Right kidney (tissue), 1 donor: ENCODE measurements at regions not wholly inside any gene's neighbourhood (a gene's known extent, or its start where the extent isn't known, plus 50 kb on each side); places are given as distances from the start of the nearest gene placed in this dataset.
"Not testable (repeated sequence)": the region's sequence is repeated elsewhere in the genome, so short reads cannot be mapped to it uniquely, and the experiment has no call there.

Experiments used
- DNase-seq: peaks from one replicate; pipeline ENCODE4 v3.0.0-alpha.2; 2016

GRCh38 chr7:156028521-156028920, 216.3 kb upstream of the SHH start:
- DNase-seq = no peak

GRCh38 chr7:156027821-156028220, 215.6 kb upstream of the SHH start:
- DNase-seq = no peak

DNA sequence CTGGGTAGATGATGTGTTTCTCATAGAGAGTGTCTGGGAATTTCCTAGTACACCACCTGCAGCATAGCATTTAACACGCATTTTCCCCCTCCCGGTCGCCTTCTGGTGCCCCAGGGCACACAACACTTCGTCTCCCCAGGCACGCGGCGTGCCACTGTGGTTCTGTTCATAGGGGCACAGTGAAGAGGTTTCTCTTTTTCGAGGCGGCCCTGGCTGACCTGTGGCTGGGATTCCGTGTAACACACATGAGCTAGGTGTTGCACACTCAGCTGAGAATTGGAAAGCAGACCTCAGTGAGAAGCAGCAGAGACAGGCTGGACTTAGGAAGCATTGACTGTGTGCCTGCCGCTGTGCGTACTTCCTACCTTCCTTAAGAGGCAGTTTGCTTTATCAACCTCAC, 214.3 kb upstream of the SHH start:
- DNase-seq = no peak

DNA sequence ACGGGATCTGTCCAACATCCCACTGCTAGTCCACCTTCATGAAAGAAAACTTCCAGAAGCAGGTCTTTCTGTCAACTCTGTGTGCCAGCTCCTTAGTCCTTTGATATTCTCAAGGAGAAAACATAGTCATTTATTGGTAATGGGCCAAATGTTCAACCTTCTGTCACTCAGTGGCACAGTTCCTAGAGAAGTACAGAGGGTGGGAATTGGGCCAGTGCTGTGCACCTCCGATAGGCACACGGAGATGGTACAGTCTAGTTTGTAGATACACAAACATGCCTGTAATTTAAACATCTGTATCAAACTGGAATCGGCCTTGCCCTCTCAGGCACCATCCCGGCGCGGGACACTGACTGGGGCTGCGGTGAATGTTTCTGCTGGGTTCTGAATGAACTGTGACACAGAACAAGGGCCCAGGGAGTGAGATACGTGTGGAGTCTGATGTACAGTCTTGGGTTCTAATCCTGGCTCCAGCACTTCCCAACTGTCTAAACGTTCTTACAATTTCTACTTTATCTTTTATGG, 213.9 kb upstream of the SHH start:
- DNase-seq = no peak

GRCh38 chr7:156025675-156026074, 213.4 kb upstream of the SHH start:
- no peak for DNase-seq

GRCh38 chr7:156024201-156024600, 211.9 kb upstream of the SHH start:
- no peak for DNase-seq

DNA sequence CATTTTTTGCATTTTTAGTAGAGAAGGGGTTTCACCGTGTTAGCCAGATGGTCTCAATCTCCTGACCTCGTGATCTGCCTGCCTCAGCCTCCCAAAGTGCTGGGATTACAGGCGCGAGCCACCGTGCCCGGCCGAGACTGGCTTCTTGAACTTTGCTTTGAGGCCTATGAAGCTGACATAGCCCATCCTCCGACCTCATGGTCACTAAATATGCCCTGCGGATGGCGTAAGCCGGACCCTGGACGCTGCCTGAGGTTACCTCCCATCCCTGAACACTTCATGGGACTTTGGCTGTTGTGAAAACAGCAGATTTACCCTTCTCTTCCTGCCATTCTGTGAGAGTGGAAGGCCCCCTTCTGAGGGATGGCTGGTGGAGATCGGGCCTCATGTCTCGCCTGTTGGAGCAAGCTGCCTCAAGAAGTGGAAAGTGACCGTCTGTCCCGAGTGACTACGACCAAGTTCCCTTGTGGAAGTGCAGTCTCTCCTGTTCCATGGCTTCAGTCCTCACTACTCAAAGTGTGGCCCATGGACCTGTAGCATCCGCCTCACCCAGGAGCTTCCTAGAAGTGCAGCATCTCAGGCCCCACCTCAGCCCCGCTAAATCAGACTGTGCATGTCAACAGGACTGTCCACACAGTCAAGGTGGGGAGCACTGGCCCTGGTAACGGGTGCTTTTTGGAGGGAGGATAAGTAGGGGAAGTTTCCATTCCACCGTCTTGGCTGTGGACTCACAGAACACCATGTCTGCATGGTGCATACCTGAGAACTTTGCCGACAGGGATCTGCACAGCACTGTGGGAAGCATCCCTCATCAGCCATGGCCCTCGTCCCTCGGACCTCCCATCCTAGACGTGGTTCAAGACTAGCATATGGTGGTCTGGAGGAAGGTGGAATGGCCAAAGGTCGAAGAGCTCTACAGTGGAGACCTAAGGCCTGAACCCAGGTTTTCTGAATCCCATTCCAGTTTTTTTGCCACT, 210.5 kb upstream of the SHH start:
- DNase-seq = no peak

DNA sequence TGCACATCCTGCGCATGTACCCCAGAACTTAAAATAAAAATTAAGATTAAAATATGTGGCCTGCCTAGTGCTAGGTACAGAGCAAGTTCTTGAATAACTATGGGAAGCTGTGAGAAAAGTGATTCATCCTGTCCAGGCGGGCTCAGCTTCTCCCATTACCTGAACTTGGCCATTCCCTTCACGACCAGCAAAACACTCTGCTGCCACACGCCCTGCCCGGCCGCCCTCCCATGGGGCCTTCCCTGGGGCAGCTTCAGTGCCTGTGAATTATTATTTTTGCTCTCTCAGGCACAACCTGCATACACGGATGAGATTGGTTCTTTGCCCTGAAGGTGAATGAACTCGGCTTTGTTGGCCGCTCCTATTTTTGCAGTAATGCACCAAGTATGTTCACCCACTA, 209.2 kb upstream of the SHH start:
- no peak for DNase-seq

DNA sequence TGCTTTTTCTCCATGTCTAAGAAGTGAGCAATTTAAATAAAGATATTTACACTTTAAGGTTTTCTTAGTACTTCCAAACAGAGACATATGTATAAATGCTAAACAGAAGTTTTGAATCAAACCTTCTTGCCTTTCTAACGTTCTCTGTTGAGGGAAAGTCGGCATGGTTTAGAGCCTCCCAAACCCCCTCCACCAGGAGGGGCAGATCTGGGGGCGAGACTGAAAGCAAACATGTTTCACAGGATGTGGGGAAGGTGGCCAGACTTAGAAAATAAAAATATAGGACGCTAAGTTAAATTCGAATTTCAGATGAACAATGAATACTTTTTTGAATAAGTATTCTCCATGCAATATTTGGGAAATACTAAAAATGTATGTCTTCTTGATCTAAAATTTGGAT, 208.3 kb upstream of the SHH start:
- no peak for DNase-seq

GRCh38 chr7:156019776-156020565, 207.7 kb upstream of the SHH start:
- no peak for DNase-seq

GRCh38 chr7:156019308-156019707, 207.0 kb upstream of the SHH start:
- DNase-seq = no peak

GRCh38 chr7:156017916-156018700, 205.8 kb upstream of the SHH start:
- DNase-seq = no peak

- DNase-seq = no peak
Observed at GRCh38 chr7:156017431-156017830, 205.2 kb upstream of the SHH start.

DNA sequence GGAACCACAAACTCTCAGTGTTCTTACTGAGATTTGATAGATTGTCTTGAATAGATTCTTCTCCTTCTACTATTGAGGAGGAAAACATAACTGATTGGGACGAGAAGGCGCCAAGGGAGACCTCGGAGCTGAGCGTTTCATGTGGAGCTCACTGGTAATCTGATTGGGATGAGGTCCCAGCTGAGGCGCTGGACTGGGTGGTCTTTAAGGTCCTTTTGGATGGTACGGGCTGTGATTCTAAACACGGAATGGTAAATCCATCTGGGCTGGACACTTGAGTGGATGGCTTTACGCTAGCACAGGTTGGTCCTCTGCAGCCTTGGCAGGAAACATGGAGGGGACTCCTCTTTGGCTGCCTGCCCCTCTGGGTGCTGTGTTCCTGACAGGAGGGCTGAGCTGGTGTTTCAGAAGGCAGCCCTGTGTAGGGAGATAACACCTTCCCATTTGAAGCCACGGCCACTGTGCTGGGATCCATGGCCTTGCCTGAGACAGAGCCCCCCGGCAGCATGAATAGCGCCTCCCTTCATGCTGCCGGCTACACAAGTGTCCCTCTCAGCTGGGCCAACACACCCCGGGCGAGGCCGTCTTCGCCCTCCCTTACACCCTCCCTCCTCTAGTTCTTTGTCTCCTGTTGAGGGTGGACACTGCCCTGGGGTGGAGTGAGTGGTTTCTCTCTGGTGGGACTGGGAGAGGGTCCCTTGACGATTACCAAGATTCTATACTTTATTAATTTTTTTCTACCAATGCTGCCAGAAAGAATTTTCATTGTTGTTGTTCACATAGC, 203.2 kb upstream of the SHH start:
- DNase-seq = no peak

- no peak for DNase-seq
Observed at GRCh38 chr7:156014808-156015207, 202.5 kb upstream of the SHH start.

DNA sequence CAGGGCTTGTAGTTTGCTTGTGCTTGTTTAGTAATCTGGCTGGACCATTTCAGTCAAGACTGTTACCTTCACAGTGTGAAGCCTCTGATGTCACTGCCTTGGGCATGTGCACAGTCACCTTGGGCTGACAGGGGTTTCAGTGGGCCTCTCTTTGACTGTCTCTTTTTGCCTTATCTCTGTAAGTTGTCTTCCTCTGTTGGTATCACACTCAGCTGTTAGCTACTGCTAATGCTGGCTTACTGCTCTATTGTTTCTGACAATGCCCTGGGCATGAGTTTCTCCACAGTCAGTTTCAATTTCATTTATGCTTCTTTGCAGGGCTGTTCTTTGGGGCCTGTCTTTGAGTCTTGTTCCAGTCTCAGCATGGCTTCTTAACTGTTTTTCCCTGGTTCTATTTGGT, 201.9 kb upstream of the SHH start:
- no peak for DNase-seq

DNA sequence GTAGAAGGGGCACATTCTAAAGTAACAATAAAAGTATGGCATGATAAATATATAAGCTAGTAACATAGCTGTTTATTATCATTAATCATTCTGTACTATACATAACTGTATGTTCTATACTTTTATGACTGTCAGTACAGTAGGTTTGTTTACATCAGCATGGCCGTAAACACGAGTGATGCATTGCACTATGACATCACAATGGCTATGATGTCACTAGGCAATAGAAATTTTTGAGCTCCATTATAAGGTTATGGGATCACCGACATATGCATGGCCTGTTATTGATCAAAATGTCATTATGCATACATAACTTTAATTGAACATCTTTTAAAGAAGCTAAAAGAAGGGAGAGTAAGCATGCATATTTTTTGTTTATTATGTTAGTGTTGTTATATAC, 200.1 kb upstream of the SHH start:
- no peak for DNase-seq

- DNase-seq = no peak
Observed at GRCh38 chr7:156009569-156009968, 197.3 kb upstream of the SHH start.

- not testable (repeated sequence) for DNase-seq
Observed at GRCh38 chr7:156006876-156007275, 194.6 kb upstream of the SHH start.

GRCh38 chr7:156006024-156006423, 193.8 kb upstream of the SHH start:
- DNase-seq = no peak

DNA sequence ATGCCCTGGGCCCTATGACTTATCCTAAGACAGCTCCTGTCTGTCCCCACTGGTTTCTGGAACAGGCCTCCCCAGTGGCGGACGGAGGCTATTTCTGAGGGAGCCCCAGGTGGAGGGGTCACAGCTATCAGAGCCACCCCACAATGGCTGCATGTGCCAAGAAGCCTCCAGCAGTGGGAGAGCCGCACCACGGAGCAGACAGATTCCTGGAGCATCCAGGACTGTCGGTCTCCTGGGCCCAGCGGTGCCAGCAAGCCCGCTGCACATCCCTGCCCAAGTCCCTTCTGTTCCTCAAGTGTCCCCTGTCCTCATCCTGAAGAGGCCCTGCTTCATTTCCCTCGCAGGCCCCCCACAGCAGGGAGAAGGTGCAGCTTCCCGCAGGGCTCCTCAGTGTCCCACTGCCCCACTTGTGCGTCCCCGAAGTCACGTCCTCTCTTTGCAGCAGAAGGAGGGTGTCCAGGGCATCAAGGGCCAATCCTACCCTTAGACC, 193.0 kb upstream of the SHH start:
- DNase-seq = no peak
